GM18511 (cell line): ENCODE measurements at regions not wholly inside any gene's neighbourhood (a gene's known extent, or its start where the extent isn't known, plus 50 kb on each side); places are given as distances from the start of the nearest gene placed in this dataset.

Experiments
- ATAC-seq: cut with Tn5 transposase; IDR thresholded peaks from one replicate; pipeline ENCODE4 v1.9.1; 2021; ENCODE audit warnings: mild to moderate bottlenecking, moderate library complexity; ENCODE audit not compliant: unreplicated experiment

DNA sequence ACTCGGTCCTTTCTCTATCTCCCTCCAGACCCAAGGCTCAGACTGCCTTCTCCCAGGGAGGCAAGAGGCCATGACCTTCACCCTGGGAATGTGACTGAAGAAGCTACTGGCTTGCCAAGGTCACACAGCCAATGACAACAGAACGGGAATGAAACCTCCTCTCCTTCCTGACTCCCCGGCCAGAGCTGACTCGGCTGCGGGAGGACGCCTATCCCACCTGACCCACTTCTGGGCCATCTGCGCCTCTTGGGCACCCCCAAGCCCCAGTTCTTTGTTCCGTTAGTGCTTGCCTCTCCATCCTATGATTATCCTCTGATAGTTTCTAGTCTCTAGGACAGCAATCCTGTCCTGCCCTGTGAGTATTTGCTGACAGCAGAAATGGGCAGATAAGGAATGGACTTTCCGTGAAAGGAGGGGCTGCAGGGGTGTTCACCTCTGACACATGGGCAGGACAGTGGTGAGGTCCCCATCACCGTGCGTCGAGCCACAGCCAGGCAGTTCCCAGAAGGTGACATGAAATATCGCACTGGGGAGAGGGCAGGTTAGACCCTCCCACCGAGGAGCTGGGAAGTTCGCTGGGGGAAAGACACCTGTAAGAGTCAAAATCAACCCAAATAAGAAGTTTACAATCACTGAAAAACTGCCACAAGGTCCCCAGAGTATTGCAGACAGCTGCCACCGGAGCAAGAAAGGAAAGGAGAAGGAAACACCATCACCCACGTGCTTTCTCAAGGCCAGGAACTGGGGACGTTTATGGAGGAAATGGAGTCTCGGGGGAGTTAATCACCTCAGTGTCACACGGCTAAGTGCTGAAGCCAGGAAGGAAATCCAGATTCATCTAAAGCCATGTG, 63.0 kb downstream of the INSIG1 start:
- no peak for ATAC-seq

DNA sequence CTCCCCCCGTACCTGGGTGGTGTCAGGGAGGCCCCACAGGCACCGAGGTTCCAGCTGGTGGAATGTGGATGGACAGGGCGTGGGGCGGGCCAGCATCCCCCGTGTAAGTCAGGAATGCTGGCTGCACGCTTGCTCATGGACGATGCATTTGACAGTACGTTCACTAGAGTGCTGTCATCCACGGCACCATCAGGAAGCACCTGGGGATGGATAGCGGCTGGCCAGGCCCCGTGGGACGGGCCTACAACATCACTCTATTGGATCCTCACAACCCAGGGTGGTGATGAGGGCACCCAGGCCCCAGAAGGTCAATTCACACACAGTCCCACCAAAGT, 63.6 kb downstream of the INSIG1 start:
- ATAC-seq = no peak

DNA sequence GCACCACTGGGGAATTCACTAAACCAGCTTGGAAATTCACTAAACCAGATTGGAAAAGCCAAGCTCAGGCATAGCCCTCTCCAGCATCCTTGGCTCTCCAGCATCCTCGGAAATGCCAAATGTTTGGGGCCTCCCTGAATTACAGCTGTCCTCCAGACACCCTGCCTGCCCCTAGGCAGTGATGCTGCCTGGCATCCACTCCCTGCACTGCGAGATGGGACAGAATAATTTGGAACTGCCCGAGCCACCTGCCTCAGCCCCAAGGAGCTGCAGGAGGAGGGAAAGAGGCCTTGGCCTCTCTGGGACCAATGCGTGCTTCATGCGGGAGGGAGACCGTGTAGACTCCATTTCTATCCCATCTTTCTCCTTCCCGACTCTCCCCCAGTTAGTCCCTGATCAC, 64.3 kb downstream of the INSIG1 start:
- no peak for ATAC-seq

DNA sequence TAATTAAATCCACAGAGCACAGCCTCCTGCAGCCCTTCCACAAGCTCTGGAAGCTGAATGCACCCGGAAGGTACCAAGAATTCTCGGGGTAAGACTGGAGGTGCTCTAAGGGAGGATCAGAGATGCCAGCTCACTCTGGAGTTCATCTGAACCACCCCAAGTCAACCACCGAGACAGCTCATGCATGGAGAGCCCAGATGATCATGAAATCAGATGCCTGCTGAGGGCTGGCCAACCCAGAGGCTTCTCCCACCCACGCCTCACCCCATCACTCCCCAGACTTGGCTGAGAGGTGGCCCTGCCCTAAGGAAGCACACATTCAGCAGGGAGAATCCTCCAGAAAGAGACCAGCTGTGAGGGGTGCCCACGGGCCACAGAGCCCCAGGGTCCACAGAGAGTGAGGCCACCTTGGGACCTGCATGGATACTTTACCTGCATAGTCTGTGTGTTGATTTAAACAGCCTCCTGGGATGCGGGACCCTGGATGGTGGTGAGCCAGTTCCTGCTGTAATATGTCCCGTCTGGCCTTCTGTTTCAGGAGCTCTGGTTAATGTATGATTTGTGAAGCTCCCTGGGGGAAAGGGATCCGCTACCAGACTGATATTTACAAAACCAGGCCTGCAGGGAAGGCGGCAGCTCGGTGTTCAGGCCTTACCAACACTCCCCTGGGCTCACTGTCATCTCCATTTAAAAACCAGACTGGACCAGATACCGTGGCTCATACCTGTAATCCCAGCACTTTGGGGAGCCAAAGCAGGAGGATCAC, 64.9 kb downstream of the INSIG1 start:
- no peak for ATAC-seq

DNA sequence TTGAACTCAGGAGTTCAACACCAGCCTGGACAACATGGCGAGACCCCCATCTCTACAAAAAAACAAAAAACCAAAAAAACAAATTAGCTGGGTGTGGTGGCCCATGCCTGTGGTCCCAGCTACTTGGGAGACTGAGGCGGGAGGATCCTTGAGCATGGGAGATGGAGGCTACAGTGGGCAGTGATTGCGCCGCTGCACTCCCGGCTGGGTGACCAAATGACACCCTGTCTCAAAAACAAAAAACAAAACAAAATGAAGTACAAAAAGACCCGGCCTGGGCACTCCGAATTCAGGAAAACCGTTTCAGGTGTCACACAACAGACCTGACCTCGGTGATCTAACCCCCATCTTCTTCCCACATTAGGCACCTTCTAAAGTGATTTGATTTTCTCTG, 65.5 kb downstream of the INSIG1 start:
- no peak for ATAC-seq

DNA sequence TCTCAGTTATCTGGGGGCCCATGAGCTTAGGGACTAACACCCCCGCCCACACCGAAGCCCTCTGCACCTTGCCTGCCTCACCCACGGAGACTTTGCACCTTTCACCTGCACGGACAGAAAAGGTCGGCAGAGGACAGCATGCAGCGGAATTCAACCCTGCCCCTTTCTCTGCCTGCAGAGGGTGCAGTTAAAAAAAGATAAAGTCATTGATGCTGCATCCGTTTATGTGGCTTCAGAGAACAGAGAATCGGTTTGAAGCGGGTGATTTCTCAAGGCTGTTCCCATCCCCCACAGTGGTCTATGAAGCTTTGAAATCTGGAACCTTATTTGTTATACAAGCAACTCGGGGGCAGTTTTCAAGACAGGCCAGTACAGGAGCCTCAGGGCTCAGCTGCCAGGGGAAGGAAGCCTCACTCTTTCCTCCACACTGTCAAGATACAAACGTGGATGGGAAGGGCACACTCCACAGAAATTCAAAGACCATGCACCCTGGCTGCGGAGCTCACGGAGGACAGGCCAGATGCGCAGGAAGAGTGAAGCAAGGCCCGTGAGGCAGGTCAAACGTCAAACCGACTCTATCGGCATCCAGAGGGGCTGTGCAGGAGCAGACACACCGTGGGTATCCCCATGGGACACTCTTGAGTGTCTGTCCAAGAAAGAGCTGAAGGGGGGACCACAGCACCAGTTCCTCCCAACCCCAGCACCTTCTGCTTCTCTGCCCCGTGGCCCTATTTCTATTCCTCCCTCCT, 66.3 kb downstream of the INSIG1 start:
- ATAC-seq = peak; percentile 55

DNA sequence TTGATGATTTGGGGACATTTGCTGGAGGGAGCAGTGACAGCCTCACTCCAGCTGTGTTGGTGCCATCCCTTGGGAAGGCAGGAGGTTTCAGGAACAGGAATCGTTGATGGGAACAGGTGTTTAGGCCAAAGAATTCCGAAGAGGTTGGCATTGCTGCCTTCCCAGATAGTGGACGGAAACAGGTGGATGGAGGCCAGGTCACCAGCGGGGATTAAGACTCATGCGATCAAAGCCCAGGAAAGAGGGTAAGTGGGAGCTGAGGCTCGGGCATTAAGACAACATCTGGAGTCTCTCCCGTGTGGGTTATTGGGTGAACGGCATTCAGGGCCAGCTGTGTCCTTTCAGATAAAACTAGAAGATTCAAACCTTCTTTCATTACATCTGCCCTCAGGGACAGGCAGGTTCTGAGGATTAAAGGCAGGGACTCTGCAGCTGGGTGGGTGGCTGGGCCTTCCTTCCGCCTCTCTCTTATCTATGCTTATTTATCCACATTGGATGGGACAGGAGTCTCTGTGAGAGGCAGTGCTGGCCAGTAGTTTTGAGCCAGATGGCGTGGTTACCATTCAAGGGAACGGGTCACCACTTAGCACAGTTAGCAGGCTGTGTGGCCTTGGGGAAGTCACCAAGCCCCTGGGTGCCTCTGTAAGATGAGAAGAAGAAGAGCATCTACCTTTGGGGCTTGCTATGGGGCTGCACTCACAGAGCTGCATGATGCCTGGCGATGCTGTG, 67.6 kb downstream of the INSIG1 start:
- ATAC-seq = no peak

DNA sequence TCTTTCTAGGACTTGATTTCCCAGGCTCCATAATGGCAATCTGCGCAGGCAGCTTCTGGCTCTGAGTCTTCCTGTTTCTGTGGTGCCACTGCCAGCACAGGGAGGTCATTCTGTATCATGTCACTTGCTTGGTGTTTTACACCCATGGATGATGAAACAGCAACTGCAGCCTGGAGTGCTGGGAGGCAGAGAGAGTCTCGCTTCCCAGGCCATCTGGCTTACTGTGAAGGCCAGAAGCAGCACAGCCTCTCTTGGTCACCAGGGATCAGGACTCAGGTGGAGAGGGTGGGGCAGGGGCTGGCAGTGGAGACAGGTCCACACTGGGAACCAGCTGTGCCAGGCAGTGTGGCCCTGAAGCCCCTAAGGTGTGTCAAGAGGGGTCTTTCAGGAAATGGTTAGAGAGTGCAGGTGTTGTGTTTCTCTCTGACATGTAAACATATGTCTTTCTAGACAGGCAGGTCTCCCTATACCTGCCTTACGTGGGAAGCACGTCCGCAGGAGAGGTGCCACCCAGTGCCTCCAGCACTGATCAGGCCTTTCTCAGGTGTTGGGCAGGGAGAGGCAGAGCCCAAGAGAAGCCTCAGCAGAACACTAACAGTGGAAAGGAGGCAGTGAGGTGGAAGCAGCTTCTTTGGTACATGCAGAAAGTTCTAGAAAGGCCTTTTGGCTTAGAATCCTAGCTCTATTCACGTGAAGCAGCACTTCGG, 71.4 kb downstream of the INSIG1 start:
- ATAC-seq = no peak

DNA sequence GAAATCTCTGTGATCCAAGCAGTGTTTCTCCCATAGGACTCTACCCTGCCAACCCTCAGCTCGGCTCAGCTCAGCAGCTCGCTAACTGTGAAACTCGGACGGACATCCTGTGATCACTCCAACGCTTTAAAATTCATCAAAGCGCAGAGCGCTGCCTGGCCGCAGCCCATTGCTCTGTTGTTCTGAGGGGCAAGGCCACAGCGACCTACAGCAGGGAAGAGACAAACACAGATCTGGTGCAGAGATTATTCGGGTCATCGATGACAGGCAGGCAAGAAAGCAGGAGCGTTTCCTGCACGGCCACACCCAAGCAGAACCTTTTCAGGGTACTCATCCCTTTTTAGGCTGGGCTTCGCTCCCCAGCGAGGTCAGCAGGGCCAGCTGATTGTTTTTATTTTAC, 72.1 kb downstream of the INSIG1 start:
- no peak for ATAC-seq

DNA sequence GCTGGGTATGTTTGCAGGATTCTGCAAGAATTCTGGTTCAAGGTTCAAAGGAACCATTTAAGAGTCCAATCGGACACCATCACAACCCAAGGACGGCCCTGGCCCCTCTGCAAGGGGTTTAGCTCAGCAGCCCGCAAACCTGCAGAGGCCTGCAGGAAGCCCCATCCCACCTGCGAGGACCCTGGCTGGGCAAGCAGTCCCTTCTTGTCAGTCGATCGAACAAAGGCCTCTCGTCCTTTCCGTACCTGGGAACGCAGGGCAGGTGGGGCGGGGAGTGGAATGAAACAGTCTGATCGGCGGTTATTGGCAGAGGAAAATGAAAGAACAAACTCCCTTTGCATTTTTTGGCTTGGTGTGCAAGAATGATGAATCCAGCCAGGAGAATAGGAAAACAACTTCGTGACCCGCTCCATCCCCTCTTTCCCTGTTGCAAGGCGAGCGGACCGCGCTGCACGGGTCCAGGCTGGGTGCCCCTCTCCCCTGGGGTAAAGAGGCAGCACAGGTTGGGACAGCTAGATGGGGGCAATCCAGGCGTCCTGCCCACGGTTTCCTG, 73.7 kb downstream of the INSIG1 start:
- no peak for ATAC-seq

DNA sequence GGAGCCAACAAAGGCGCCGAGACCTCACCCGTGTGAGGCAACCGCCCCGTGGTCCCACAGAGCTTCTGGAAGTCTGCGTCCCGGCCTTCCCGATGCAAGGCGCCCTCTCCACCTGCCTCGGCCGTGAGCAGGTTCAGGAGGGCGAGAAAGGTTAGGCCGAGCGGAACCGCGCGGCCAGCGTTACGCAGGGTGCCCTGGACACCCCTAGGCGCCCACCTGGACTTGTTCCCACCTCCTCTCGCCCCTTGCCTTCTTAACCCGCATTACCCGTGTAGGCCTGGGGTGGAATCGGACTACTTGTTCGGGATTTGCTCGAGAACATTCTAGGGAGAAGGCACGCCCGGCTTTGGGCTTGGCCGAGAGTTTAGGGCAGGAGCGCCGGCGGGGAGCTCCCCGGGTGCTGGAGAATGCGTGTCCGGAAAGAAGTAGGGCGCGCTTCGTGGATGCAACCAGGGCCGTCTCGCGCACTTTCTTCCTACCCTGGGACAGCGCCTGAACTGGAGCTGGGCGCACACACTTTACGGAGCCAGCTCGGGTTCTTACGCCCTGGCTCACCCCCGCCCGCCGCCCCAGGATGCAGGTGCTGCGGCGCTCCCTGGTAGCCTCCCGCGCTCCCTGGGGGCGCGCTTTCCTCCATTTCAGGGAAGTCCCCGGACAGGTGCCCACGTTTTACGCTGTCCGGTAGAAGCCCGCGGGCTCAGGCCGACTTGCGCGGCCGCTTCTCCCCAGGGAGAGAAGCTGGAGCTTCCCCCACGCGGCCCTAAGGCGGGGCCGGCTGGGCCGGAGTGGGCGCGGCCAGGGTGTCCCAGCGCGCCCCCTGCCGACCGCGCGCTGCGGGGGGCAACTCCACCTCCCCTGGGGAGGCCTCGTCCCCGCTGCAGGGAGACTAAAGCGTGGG, 74.5 kb downstream of the INSIG1 start:
- peak; percentile 52 for ATAC-seq

DNA sequence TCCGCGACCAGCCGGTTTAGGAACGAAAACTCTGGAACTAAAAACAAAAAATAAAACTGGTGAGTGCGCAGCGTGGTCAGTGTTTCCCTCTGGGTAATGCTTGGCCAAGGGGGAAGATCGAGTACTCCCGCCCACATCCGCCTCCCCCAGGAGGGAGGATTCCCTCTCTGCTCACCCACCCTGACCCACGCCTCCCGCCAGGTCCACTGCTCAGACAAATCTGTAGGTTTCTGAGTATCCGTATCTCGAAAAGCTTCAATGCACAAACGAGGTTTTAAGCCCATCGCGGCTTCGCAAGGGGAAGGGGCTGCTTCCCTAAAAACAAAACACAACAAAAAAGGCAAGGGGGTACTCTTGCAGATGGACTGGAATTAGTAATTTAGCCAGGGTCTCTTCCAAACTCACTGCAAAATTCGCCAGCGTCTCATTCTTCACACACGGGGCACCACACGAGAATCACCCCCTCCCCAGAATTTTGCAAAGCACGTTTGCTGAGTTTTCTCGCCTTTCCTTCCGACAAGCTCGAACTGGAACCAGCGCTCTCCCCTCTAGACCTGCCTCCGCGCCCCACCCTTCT, 75.2 kb downstream of the INSIG1 start:
- ATAC-seq = peak; percentile 14

DNA sequence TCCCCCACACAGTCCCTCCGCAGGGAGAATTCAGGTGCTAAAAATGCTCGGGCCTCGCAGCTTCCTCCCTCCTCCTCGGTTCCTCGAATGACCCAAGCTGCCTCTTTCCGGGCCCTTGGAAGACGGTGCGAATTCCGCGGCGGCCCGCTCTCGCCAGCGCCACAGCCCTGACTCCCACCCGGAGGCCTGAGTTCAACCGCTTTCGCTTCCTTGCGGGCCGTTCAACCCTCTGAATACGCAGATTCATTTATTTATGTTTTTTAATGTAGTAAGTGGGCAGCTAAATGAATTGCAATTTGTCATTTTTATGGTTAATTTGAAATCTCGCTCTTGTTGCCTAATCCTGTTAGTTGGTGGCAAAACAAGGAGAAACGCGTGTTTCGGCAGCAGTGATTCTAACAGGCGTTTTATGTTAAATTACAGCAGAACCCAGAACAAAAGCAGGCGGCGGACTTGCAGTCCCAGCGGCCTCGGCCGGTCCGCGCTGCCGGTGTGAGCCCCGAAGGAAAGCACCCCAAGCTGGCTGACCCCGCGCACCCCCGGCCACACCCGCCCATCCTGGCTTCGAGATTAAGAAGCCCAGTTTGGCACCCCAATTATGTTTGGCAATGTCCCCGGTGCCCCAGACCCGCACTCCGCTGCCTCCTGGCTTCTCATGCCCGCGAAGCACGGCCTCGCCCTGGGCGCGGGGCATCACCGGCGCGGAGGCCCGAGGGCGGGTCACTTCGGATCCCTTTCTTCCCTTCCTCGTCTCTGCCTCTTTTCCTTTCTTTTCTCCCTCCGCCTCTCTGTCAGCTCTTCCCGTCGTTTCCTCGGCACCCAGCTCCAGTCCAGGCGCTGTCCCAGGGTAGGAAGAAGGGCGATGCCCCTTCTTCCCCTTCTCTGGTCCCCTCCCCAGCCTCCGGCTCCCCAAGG, 75.9 kb downstream of the INSIG1 start:
- ATAC-seq = no peak

DNA sequence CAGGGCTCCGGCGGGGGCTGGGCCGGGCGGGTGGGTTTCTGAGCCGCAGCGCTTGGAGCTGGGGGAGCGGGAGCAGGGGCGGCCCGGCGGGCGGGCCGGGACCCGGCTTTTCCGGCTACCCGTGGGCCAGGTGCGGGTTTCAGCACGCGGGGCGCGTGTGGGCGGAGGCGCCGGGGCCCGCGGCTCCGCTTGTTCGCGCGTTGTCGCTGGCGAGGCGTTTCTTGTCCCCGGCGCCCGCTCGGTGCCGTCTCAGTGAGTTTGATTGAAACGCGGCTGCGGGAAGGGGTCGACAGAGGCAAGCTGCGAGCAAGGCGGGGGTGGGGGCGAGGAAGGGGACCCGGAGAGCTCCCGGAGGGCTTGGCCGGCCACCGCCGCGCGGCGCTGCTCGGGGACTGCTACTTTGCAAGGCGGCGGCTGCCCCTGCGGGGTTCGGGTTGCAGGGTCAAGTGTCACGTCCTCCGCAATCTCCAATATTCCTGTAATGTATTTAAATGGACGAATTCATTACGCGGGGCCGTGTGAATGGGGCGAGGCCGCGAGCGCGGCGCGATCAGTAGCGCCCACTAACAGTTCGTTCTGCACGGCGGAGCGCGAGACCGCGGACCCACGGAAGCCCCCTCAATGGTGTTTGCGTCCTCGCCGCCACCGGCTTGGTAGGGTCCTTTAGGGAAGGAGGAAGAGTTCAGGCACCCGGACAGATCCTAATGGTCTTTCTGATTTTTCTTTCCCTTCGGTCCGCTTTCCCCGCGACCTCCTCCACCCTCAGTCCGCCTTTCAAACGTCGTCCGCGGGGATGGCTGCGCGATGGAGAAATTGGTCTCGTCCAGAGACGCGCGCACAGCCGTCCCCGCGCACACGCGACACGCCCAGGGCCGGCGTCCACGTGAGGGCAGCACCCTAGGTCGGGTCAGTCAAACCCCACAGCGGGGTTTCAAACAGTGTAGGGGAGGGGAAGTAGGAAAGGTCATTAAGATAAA, 76.9 kb downstream of the INSIG1 start:
- no peak for ATAC-seq

DNA sequence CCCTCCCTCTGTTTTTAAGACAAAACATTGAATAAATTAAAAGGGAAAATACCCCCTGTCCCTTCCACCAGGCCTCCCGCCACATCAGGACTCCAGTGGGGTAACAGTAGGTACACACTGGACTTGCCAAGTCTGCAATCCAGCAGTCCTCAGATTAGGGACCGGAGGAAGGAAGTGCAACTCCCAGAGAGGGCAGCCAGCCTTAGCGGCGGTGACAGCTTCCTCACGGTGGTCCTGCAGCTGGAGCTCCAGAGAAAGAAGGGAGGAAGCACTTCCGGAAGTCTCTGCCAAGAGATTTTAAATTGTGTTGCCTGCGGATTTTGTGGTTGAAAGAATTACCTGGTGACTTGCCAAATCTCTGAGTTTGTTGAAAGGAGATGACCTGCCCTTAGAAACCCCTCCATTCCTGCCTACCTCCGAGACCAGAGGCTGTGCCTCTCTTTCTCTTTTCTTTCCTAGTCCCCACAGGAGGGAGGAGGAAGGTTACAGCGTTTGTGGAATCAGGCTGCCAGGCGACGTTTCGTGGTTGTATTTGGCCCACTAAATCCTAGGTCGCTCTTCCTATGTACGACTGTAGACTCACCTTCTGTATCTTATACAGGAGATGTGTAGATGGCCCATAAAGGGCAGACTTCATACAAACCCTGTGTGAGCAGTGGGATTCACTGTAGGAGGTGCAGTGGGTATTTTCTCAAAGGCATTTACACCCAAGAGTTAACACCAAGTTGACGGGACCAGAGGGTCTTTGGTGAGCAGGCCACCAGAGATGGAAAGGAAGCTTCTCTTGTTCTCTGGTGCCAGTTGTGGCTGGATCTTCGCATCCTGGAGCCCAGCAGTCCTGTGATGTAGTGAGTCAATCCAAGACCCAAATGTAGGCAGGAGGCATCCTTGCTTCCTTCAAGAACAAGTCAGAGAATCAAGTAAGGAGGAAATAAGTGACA, 77.9 kb downstream of the INSIG1 start:
- ATAC-seq = no peak
